H1 (cell line): ENCODE measurements at regions not wholly inside any gene's neighbourhood (a gene's known extent, or its start where the extent isn't known, plus 50 kb on each side); places are given as distances from the start of the nearest gene placed in this dataset.

Source experiments
- CEBPB ChIP-seq: IDR thresholded peaks from 2 replicates; pipeline ENCODE4 v1.6.1; 2012; ENCODE audit warnings: low read depth, low read length
- CHD7 ChIP-seq: fragments of 300-600 bp; sonication (generic); IDR thresholded peaks from 2 replicates; pipeline ENCODE4 v1.7.1; 2012; ENCODE audit warnings: low read length, moderate library complexity, mild to moderate bottlenecking, inconsistent platforms; ENCODE audit not compliant: insufficient replicate concordance
- CTCF ChIP-seq, 3 experiments: IDR thresholded peaks; 1 replicate in 2 of 3; 2 replicates in 1 of 3; pipeline versions ENCODE4 v1.5.1 to v1.6.1; 2011; ENCODE audit warnings: low read length in 3 of 3, mild to moderate bottlenecking in 3 of 3, inconsistent platforms in 2 of 3, low read depth in 1 of 3, moderate library complexity in 1 of 3; ENCODE audit not compliant: insufficient read depth in 1 of 3; ENCODE audit errors: control extremely low read depth in 1 of 3
- TBP ChIP-seq: IDR thresholded peaks from 2 replicates; pipeline ENCODE4 v1.6.1; 2011; ENCODE audit warnings: low read depth, low read length, improper control_type of control experiment
- ZNF274 ChIP-seq: IDR thresholded peaks from 2 replicates; pipeline ENCODE4 v1.7.0; 2012; ENCODE audit warnings: low read length, borderline replicate concordance; ENCODE audit errors: extremely low read depth

GRCh38 chr21:28339403-28339802, 653.3 kb downstream of the LTN1 start (continued):
- no peak for TF ChIP-seq CTCF (IDR thresholded peaks at IDR 0.05; ENCODE audit: control extremely low read depth in 1 of 3, insufficient read depth in 1 of 3, low read depth in 1 of 3, low read length in 3 of 3)
- TF ChIP-seq TBP: no peak
- TF ChIP-seq CHD7: no peak
- TF ChIP-seq ZNF274: no peak
- no peak for TF ChIP-seq CEBPB
